Loucy (cell line): ENCODE measurements at regions not wholly inside any gene's neighbourhood (a gene's known extent, or its start where the extent isn't known, plus 50 kb on each side); places are given as distances from the start of the nearest gene placed in this dataset.

ENCODE experiments used
- EZH2phosphoT487 ChIP-seq: fragments of 200-600 bp; IDR thresholded peaks from 2 replicates; pipeline ENCODE4 v1.6.1; 2018; ENCODE audit warnings: antibody characterized with exemption, mild to moderate bottlenecking, moderate library complexity, borderline replicate concordance
- TF ChIP-seq, protein P1 (sequence below): fragments of 200-600 bp; sonication (generic); conservative IDR thresholded peaks from 2 replicates; pipeline ENCODE4 v1.5.1; 2014; ENCODE audit warnings: mild to moderate bottlenecking, antibody characterized with exemption, low read length

GRCh38 chr5:23450187-23450586, 57.2 kb upstream of the PRDM9 start:
- TF ChIP-seq, protein P1, sequence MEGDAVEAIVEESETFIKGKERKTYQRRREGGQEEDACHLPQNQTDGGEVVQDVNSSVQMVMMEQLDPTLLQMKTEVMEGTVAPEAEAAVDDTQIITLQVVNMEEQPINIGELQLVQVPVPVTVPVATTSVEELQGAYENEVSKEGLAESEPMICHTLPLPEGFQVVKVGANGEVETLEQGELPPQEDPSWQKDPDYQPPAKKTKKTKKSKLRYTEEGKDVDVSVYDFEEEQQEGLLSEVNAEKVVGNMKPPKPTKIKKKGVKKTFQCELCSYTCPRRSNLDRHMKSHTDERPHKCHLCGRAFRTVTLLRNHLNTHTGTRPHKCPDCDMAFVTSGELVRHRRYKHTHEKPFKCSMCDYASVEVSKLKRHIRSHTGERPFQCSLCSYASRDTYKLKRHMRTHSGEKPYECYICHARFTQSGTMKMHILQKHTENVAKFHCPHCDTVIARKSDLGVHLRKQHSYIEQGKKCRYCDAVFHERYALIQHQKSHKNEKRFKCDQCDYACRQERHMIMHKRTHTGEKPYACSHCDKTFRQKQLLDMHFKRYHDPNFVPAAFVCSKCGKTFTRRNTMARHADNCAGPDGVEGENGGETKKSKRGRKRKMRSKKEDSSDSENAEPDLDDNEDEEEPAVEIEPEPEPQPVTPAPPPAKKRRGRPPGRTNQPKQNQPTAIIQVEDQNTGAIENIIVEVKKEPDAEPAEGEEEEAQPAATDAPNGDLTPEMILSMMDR = no peak
- TF ChIP-seq EZH2phosphoT487 = no peak
